ENCODE measurements at regions not wholly inside any gene's neighbourhood (a gene's known extent, or its start where the extent isn't known, plus 50 kb on each side); places are given as distances from the start of the nearest gene placed in this dataset.

DNA sequence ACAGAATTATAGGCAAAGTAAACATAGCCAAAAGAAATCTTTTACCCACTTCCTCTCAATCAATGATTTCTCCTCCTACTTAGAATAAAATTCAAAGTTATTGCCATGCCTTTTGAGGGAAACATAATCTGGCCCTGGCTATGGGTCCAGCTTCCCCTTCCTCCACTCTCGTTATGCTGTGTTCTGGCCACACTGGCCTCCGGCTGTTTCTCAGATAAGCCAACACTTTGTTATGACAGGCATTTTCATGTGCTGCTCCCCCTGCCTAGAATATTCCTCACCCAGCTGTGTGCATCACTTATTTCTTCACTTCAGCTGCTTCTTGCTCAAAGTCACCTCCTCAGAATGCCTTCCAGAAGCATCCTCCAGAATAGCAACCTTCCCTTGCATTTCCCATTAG, 386.6 kb upstream of the AADAT start (continued):
- TF ChIP-seq, protein P1, sequence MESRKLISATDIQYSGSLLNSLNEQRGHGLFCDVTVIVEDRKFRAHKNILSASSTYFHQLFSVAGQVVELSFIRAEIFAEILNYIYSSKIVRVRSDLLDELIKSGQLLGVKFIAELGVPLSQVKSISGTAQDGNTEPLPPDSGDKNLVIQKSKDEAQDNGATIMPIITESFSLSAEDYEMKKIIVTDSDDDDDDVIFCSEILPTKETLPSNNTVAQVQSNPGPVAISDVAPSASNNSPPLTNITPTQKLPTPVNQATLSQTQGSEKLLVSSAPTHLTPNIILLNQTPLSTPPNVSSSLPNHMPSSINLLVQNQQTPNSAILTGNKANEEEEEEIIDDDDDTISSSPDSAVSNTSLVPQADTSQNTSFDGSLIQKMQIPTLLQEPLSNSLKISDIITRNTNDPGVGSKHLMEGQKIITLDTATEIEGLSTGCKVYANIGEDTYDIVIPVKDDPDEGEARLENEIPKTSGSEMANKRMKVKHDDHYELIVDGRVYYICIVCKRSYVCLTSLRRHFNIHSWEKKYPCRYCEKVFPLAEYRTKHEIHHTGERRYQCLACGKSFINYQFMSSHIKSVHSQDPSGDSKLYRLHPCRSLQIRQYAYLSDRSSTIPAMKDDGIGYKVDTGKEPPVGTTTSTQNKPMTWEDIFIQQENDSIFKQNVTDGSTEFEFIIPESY (IDR thresholded peaks at IDR 0.05; ENCODE audit: extremely low read depth, insufficient replicate concordance, low read length): no peak
- TF ChIP-seq REST (IDR thresholded peaks at IDR 0.05; ENCODE audit: low read depth) (no peak), SRF (IDR thresholded peaks at IDR 0.05; ENCODE audit: low read depth) (no peak), ATF3 (IDR thresholded peaks at IDR 0.05) (no peak), ZNF274 (IDR thresholded peaks at IDR 0.05; ENCODE audit: low read depth, low read length) (no peak), JUND (IDR thresholded peaks at IDR 0.05) (no peak), EGR1 (IDR thresholded peaks at IDR 0.05; ENCODE audit: low read depth) (no peak), SP1 (IDR thresholded peaks at IDR 0.05; ENCODE audit: low read depth) (no peak), EZH2phosphoT487 (IDR thresholded peaks at IDR 0.05; ENCODE audit: borderline replicate concordance) (no peak), EZH2 (IDR thresholded peaks at IDR 0.05) (no peak), SIN3A (IDR thresholded peaks at IDR 0.05; ENCODE audit: low read depth) (no peak), FOSL1 (IDR thresholded peaks at IDR 0.05; ENCODE audit: low read depth) (no peak)
